ENCODE measurements at regions not wholly inside any gene's neighbourhood (a gene's known extent, or its start where the extent isn't known, plus 50 kb on each side); places are given as distances from the start of the nearest gene placed in this dataset.

- no peak for TF ChIP-seq EZH2 (IDR thresholded peaks at IDR 0.05; ENCODE audit: insufficient read depth, poor library complexity, severe bottlenecking)
- TF ChIP-seq EZH2phosphoT487 (IDR thresholded peaks at IDR 0.05; ENCODE audit: insufficient read depth, low read depth) = no peak
Observed at GRCh38 chr4:3672465-3672831, 93.7 kb upstream of the ADRA2C start.

Data from GM23248 (cell line).